Endothelial cell (in vitro differentiated cells): ENCODE measurements at regions not wholly inside any gene's neighbourhood (a gene's known extent, or its start where the extent isn't known, plus 50 kb on each side); places are given as distances from the start of the nearest gene placed in this dataset.
"Not testable (repeated sequence)": the region's sequence is repeated elsewhere in the genome, so short reads cannot be mapped to it uniquely, and the experiment has no call there.

ENCODE experiments used
- DNase-seq: peaks from one replicate; pipeline ENCODE4 v3.0.0; 2021; ENCODE audit warnings: low spot score
- H3K27ac Mint-ChIP-seq: one replicate; pipeline ENCODE4 v1.8.0; 2021; ENCODE audit warnings: mixed read lengths, inconsistent platforms; ENCODE audit not compliant: unreplicated experiment
- H3K27me3 Mint-ChIP-seq: one replicate; pipeline ENCODE4 v1.8.0; 2021; ENCODE audit warnings: mild to moderate bottlenecking, moderate library complexity, mixed read lengths, inconsistent platforms; ENCODE audit not compliant: unreplicated experiment
- H3K36me3 Mint-ChIP-seq: one replicate; pipeline ENCODE4 v1.8.0; 2021; ENCODE audit warnings: mild to moderate bottlenecking, low read depth, mixed read lengths, inconsistent platforms; ENCODE audit not compliant: unreplicated experiment
- H3K4me1 Mint-ChIP-seq: one replicate; pipeline ENCODE4 v1.8.0; 2021; ENCODE audit warnings: mild to moderate bottlenecking, mixed read lengths, inconsistent platforms; ENCODE audit not compliant: unreplicated experiment
- H3K4me3 Mint-ChIP-seq: one replicate; pipeline ENCODE4 v1.8.0; 2021; ENCODE audit warnings: mild to moderate bottlenecking, mixed read lengths, inconsistent platforms; ENCODE audit not compliant: unreplicated experiment
- H3K9me3 Mint-ChIP-seq: one replicate; pipeline ENCODE4 v1.8.0; 2021; ENCODE audit warnings: mixed read lengths, inconsistent platforms; ENCODE audit not compliant: unreplicated experiment
- CTCF ChIP-seq: fragments of 200-600 bp; sonication (generic); IDR thresholded peaks from one replicate; pipeline ENCODE4 v1.5.0; 2021; ENCODE audit warnings: antibody characterized with exemption; ENCODE audit not compliant: unreplicated experiment

DNA sequence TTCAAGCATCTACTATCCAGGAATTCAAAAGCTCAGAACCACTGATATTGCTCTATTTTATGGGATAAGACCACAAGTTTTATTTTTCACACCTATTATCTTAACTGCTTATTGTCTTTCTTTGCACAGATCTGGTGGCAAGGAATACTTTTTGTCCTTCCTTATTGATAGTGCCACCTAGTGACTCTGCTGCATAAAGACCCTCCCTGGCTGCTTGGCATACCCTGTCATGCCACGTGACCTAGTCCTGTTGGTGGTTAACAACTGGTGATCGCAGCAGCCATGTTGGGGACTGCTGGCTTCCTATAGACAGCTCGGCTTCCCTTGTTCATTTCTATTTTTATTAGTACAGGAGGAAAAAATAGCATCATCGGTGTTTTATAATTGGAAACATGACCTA is 236.3 kb downstream of the MEX3B start:
- TF ChIP-seq CTCF: no peak
- Mint-ChIP-seq H3K4me1 (peaks cover 33% of the 10 kb centered on the region), H3K27ac (no peak overlapping the region), H3K9me3 (no peaks in the 10 kb centered on the region), H3K27me3 (peaks cover 7% of the 10 kb centered on the region), H3K4me3 (no peak overlapping the region), H3K36me3 (peaks cover 7% of the 10 kb centered on the region)
- DNase-seq: peak; percentile 10

GRCh38 chr15:81807806-81808205 is 238.0 kb downstream of the MEX3B start:
- no peak for TF ChIP-seq CTCF
- Mint-ChIP-seq H3K36me3 (peaks cover 7% of the 10 kb centered on the region), H3K27me3 (peaks cover 7% of the 10 kb centered on the region), H3K27ac (no peak overlapping the region), H3K4me1 (peaks cover 26% of the 10 kb centered on the region), H3K9me3 (no peaks in the 10 kb centered on the region), H3K4me3 (no peak overlapping the region)
- no peak for DNase-seq

DNA sequence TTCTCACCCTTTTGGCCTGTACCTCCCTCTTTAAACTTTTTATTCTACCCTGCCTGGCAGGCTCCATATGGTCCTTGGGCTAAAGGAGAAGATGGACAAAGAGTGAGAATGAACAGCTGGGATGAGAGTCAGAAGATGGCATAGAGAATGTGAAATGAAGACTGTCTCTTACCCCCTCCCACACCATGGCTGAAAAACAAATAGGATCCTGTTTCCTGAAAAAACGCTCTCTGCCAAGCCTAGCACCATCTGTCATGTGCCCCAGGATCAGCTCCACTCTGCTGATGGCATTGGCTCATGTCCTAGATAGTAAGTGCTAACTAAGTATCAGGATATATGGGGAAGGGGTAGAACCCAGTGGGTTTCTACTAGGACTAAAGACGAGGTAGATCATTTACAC is 238.6 kb downstream of the MEX3B start:
- H3K9me3 Mint-ChIP-seq: no peaks in the 10 kb centered on the region

DNA sequence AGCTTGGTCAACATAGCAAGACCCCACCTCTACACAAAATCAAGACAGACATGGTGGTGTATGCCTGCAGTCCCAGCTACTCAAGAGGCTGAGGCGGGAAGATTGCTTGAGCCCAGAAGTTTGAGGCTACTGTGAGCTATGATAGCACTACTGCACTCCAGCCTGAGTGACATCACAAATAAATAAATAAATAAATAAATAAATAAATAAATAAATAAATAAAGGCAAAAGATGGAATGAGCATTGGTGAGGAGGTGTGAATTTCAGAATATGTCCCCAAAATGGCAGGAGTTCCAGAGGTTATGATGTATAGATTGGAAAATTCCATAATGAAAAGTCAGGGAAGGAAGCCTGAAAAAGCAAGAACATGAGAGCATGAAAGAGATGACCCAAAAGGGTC is 249.9 kb downstream of the MEX3B start:
- Mint-ChIP-seq H3K27ac (no peak overlapping the region), H3K9me3 (no peaks in the 10 kb centered on the region), H3K36me3 (no peaks in the 10 kb centered on the region), H3K27me3 (peaks cover 1% of the 10 kb centered on the region), H3K4me1 (no peaks in the 10 kb centered on the region), H3K4me3 (no peak overlapping the region)
- DNase-seq: no peak
- TF ChIP-seq CTCF: no peak

More for the DNA sequence above, 238.6 kb downstream of the MEX3B start:
- TF ChIP-seq CTCF: no peak
- DNase-seq: no peak
- H3K36me3 Mint-ChIP-seq: peaks cover 7% of the 10 kb centered on the region
- H3K27me3 Mint-ChIP-seq: peaks cover 7% of the 10 kb centered on the region
- H3K27ac Mint-ChIP-seq: no peak overlapping the region
- H3K4me1 Mint-ChIP-seq: peaks cover 26% of the 10 kb centered on the region
- H3K4me3 Mint-ChIP-seq: no peak overlapping the region

DNA sequence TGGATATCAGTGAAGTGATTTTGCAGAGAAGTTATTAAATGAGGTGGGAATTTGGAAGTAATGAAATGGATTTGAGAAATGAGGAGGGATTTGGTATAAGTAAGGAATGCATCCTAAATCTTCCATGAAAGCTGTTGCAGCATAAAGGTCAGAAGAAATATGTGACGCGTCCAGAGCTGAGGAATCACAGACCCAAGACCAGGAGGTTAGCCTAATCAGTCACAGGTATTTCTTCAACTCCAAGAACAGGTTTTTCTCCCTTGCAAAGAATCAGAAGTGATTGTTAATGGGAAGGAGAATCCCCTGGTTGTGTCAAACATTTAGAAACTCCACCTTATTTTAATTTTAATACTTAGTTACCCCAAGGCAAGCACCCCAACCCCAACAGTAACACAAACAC is 253.2 kb downstream of the MEX3B start:
- Mint-ChIP-seq H3K4me1 (peaks cover 2% of the 10 kb centered on the region), H3K9me3 (no peaks in the 10 kb centered on the region), H3K4me3 (no peak overlapping the region), H3K27me3 (no peaks in the 10 kb centered on the region), H3K27ac (no peak overlapping the region), H3K36me3 (no peaks in the 10 kb centered on the region)
- DNase-seq: no peak
- TF ChIP-seq CTCF: no peak

- not testable (repeated sequence) for H3K9me3 Mint-ChIP-seq, H3K4me1 Mint-ChIP-seq, H3K27ac Mint-ChIP-seq, H3K4me3 Mint-ChIP-seq, H3K27me3 Mint-ChIP-seq, H3K36me3 Mint-ChIP-seq, DNase-seq
These were observed 254.5 kb downstream of the MEX3B start for GRCh38 chr15:81791322-81791721.
